HG02623 (cell line): ENCODE measurements at regions not wholly inside any gene's neighbourhood (a gene's known extent, or its start where the extent isn't known, plus 50 kb on each side); places are given as distances from the start of the nearest gene placed in this dataset.
"Not testable (repeated sequence)": the region's sequence is repeated elsewhere in the genome, so short reads cannot be mapped to it uniquely, and the experiment has no call there.

Experiments
- ATAC-seq: cut with Tn5 transposase; IDR thresholded peaks from one replicate; pipeline ENCODE4 v1.9.1; 2021; ENCODE audit warnings: moderate library complexity; ENCODE audit not compliant: unreplicated experiment

DNA sequence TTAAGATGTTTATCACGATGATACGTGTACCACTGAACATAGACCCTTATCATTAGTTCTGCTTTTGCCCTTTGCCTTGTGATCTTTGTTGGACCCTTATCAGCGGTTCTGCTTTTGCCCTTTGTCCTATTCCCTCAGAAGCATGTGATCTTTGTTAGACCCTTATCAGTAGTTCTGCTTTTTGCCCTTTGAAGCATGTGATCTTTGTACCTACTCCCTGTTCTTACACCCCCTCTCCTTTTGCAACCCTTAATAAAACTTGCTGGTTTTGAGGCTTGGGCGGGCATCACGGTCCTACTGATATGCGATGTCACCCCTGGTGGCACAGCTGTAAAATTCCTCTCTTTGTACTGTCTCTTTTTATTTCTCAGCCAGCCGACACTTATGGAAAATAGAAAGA, 117.0 kb downstream of the SDHAF3 start:
- ATAC-seq = not testable (repeated sequence)

DNA sequence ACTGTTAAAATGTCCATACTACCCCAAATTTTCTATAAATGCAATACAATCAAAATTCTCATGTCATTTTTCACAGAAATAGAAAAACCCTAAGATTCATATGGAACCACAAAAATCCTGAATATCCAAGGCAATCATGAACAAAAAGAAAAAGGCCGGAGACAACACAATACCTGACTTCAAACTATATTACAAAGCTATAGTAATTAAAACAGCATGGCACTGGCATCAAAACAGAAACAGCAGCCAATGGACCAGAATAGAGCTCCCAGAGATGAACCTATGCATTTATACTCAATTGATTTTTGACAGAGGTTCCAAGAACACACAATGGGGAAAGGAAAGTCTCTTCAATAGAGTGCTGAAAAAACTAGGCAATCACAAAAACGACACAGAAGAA, 128.8 kb downstream of the SDHAF3 start:
- no peak for ATAC-seq

DNA sequence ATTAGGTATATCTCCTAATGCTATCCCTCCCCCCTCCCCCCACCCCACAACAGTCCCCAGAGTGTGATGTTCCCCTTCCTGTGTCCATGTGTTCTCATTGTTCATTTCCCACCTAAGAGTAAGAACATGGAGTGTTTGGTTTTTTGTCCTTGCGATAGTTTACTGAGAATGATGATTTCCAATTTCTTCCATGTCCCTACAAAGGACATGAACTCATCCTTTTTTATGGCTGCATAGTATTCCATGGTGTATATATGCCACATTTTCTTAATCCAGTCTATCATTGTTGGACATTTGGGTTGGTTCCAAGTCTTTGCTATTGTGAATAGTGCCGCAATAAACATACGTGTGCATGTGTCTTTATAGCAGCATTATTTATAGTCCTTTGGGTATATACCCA, 140.7 kb downstream of the SDHAF3 start:
- not testable (repeated sequence) for ATAC-seq

DNA sequence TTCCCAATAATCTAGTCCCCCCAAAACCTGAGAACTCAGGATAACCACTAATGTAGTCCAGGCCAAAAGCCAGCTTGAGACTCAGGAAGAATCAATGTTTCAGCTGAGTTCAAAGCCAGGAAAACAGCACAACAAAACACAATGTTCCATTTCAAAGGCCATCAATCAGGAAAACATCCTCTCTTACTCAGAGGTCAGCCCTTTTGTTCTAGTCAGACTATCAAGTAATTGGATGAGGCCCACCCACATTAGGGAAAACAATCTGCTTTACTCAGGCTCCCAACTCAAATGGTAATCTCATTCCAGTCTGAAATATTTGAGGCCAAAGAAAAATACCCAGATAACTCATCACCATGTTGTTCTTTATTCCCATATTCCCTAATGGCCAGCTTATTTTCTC, 152.2 kb downstream of the SDHAF3 start:
- no peak for ATAC-seq

DNA sequence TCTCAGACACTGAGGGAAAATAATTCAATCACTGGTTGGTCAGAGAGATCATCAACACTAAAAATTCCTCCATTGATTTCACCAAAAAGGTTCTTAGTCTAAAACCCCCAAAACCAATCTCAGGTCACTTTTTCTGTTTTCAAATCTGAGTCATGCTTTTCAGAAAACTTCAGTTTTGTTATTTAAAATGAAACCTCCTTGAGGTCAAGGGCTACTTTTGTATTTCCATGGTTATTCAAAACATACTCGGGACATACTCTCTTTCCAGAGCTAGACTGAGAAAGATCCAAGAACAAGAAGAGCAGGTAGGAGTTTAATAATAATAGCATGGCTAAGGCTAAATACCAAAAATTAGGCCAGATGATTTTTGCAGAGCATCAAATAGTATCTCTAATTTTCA, 152.8 kb downstream of the SDHAF3 start:
- ATAC-seq = no peak

DNA sequence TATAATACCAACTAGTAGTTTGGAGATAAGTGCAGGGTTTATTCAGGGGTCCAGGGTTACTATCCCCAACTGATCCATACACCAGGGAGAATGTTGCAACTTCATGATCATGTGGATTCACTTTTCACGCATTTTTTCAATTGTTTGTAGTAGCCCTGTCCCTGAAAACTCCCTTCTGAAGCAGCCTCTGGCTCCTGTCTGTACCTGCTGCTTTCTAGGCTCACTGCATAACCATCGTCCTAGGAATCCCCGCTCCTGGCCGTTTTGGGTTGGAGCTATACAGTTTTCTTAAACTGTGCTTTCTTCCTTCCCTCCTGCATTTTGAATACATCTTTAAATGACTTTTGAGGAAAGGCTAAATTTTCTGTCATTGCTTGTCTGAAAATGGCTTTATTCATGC, 154.1 kb downstream of the SDHAF3 start:
- ATAC-seq = no peak

DNA sequence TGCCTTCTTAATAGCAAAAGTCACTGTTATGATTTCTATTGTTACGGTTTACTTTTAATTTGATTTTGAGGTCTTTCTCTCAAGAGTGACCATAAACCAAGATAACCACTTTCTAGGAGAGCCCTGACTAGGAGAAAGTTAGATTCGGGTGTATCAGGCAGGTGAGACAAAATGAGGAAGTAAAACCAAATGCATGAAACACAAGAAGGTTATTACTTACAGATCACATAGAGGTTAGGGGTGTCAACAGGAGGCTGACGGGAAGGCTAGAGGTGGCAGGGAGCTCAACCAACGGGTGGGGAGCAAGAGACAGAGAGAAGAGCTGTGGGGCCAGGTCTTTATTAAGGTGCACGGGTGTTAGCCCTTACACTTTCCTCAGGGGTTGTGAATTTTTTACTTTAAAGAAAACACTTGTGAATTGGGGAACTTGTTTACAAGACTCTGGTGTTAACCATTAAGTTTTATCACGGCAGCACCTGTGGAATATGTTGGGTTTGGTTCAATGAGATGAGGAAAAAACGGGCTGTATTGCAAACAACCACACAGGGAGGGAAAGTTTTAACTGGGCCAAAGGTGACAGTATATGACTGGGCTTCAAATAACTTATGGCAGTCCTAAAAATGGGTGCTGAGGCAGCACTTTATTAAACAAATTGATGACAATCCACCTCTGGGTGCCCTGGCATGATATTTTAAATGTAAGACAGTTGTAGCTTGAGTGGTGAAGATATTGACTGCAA, 154.9 kb downstream of the SDHAF3 start:
- no peak for ATAC-seq

DNA sequence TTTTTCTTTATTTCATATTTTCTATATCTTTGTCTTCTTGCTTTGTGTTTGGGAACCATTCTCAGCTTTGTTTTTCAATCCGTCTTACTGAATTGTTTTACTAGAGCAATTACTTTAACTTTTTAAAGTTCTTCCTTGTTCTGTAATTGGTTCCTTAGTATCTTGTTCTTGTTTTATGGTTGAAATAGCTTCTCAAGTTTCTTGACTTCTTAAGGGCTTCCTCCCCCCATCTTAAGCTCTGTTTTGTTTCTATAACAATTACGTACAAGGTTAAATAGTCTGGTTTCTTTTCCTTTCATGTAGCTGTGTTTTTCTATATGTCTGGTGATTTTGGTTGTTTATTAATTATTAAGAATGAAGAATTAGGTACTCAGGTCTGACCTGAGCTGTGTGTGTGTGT, 158.0 kb downstream of the SDHAF3 start:
- ATAC-seq = no peak

DNA sequence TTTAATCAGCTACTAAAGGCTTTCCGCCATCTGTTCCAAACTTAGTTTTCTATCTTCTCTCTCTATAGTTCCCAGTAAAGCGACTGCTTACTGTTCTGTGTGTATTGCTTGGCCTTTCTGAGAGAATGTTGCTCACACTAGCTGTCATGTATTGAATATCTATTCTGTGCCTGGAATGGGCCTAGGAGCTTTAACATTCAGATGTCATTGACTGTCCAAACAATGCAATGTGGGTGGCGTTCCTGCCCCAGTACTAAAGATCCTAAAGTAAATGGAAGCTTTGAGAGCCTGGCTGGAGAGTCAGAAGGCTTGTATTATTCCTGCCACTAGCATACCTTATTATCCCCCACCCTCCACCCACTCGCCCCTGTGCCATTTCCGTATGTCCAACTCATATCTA, 163.5 kb downstream of the SDHAF3 start:
- no peak for ATAC-seq

DNA sequence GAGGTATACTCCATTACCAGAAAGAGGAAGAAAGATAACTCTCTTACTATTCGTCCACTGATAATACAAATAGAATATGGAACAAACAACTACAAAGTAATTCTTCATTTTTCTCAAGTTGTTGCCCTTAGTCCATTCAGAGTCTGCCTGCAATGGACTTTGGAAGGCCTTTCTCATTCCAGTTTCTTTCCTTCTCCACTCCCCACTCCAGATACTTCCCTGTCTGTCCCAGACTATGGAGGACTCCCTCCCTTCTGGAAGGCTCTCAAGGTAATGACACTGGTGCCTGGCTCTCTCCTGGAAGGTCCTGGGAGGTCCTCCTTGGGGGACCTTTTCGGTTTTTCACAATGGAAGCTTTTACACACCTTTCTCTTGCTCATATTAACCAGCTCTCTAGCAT, 167.8 kb downstream of the SDHAF3 start:
- ATAC-seq = no peak

DNA sequence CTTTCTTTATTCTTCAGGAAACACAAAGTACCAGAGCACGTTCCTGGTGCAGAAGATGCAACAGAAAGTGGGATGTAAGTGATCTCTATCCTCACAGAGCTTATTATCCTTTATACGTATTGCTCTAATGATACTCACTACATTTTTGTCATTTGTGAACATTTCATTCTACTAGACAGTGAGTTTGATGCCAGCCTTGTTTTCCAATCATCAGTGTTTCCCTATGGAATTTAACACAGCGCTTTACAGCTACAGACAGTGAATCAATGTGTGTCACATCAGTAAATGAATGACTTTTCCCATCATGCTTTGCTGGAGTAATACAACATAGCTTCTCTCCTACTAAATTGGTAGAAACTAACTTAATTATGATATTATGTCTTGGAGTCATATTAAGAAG, 175.5 kb downstream of the SDHAF3 start:
- ATAC-seq = no peak

DNA sequence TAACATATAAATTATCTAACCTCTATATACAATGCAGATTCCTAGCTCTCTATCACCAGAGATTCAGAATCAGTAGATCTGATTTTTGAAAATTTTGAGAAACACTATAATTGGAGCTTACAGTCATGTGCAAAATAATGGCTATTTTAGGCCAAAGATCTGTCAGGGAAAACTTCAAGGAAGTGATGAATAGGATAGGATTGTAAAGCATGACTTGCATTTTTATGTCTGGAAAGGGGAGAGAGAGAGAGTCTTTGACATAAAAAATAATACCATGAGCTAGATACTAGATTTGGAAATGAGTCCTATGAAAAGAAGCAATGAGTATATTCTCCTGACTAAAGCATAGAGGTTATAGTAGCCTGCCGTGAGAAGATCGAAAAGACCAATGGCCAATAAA, 181.1 kb downstream of the SDHAF3 start:
- ATAC-seq = no peak

DNA sequence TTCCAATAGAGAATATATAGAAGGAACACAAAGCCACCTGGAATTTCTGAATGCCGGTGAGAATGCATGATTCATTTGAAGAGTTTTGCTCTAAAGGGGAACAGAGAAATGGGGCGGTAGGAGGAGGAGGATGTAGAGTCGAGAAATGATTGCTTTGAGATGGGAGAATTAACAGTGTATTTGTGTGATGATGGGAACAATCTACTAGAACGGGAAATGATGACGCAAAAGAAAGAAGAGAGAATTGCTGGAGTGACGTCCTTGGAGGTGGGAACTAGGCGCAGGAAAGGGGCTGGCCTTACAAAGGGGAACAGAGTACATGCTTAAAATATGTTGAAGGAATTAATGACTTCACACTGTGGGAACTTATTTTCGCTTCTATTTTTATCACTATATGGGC, 188.1 kb downstream of the SDHAF3 start:
- no peak for ATAC-seq

DNA sequence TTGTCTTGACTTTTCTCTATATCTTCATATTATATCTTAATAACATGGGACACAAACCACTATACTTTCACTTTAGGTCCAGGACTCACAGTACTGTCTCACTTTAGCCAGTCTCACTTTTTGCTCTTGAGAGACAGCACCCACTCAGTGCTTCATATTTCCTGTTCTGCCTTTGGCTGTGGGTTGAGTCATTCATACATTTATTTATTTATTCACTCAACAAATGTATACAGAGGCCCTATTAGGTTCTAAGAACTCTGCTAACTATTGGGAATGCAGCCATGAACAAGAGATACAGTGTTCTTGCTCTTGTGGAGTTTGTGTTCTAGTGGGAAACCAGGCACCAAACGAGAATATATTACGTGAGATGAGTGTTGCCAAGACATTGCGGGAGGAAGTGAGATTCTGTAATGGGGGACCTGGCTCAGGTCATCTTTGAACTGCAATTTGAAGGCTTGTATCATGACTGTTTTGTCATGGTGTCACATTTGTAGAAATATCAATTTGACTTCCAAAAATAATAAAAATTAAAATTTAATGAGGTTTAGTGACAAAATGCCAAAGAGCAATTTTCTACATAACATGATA, 190.1 kb downstream of the SDHAF3 start:
- ATAC-seq = no peak

DNA sequence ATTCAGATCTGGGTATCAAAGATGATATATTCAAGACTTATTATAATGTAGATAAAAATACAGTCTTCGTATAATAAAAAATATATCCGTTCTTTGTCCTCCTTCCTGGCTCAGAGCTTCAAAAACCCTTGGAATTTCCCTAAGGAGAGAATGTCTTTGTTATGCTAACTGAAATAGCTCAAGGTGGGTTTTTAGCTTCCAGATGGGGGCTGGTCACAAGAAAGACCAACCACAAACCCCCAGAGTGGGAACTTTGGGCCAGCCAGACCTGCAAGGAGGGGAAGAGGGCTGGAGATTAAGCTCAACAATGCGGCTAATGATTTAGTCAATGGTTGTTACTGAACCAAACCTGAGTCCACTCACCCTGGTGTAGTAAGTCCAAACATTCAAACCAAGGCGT, 196.4 kb downstream of the SDHAF3 start:
- no peak for ATAC-seq

DNA sequence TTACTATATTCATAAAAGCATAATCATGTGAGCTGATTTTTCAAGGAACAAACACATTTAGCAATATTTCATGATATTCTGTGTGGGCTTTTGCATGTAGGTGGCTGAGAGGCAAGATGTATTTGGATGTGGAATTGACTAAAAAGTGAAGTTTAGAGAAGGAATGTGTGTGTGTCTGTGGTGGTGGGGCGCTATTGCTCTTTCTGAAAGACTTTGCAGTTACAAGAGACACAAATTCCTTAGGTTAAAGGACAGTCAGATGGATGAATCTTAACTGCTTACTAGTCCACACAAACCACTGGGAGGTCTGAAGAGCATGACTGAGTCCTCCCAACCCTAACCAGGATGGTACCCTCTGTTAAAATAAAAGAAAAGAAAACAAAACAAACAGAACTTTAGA, 200.1 kb downstream of the SDHAF3 start:
- ATAC-seq = no peak

DNA sequence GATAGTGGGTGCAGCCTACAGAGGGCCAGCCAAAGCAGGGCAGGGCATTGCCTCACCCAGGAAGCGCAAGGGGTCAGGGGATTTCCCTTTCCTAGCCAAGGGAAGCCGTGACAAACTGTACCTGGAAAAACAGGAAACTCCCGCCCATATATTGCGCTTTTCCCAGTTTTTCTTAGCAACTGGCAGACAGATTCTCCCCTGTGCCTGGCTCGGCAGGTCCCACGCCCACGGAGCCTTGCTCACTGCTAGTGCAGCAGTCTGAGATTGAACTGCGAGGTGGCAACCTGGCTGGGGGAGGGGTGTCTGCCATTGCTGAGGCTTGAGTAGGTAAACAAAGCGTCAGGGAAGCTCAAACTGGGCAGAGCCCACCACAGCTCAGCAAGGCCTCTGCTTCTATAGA, 212.4 kb downstream of the SDHAF3 start:
- not testable (repeated sequence) for ATAC-seq

DNA sequence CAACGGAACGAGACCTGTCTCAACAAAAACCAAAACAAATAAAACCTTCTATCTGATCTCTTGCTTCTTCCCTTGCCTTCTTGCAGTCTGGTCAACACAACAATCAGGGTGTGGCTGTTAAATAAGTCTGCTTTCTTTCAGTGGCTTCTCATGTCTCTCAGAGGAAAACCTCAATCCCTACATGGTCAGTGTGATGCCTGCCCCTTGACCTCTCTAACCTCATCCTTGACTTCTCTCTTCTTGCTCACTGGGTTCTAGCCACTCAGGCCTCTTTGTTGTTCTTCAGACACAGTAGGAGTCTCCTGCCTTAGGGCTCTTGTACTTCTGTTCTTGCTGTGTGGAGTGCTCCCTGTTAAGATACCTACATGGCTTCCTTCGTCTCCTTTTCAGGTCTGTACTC, 220.4 kb downstream of the SDHAF3 start:
- no peak for ATAC-seq

DNA sequence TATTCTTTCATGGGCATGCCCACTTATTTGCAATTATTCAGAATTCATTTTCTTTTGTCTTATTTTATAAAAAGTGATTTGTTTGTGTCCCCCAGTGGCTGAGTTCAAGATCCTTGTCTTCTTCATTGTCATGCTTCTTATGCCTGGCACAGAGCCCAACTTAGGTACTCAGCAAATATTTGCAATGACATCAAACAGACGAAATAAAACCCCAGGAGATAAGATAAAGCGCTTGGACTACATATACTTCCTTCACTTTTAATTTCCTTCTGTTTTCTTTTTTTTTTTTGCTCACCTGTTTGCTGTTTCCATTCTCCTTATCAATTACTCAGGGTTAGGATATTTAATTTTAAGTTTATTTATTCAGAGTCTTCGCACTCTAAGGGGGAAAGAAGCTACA, 225.0 kb downstream of the SDHAF3 start:
- no peak for ATAC-seq

DNA sequence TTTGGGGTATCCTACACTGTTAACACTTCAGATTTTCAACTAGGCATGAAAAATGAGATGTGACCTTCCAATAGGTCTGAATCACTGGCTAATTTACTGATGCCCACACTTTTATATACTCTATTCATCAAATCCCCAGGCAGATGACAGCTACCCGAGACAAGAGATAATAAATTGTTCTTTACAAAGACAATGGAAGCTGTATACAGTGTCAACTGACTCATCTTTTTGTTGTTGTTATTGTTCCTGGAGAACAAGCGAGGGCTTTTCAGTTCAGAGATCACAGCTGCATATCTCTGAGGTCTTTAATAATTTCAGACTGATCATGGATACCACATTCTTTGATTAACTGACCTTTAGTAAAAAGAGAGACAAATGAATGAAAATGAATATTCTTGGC, 228.9 kb downstream of the SDHAF3 start:
- ATAC-seq = no peak

DNA sequence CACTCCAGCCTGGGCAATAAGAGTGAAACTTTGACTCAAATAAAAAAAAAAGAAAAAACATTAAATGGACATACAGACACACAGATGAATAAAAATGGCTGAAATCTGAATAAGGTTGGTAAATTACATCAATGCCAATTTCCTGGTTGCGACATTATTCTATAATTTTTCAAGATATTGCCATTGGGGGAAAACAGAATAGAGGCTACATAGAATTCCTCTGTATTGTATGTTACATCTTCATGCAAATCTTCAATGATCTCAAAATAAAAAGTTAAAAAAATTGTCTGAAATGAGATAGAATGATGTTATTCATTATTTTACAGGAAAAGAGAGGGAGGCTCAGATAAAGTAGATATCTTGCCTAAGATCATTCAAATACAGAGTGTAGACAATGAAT, 234.0 kb downstream of the SDHAF3 start:
- ATAC-seq = no peak

DNA sequence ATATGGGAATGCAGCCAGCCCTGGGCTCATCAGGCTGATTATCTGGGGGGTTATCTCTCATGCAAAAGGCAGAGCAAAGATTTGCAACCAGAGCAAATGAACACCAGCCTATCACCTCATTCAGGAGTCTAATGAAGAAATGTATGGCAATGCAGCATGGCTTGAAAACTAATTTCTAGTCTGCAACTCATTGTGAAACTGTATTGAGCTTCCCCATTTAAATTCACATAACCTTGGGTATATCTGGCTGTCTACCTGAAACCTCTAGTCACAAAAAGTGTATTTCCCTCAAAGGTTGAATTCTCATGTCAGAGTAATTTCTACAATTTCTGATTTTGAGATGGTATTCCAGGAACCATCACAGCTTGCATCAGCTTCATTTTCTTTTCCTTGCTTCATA, 240.0 kb downstream of the SDHAF3 start:
- no peak for ATAC-seq

DNA sequence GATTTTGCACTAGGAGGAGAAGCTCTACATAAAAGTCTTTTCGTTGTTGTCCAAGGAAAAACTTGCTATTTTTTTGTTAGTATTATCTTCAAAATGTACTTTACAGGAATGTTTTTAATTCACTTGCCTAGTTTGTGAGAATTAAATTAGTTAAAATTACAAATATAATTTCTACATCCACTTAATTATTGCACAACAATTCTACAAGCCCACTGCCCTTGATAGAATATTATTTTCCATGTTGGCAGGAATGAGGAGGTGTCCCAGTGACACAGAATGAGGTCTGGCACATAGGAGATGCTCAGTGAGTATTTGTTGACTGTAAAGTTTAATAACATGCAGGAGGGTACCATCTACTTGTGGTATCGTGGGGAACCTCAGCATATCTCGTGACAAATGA, 255.4 kb downstream of the SDHAF3 start:
- no peak for ATAC-seq
